ENCODE measurements at regions not wholly inside any gene's neighbourhood (a gene's known extent, or its start where the extent isn't known, plus 50 kb on each side); places are given as distances from the start of the nearest gene placed in this dataset.

DNA sequence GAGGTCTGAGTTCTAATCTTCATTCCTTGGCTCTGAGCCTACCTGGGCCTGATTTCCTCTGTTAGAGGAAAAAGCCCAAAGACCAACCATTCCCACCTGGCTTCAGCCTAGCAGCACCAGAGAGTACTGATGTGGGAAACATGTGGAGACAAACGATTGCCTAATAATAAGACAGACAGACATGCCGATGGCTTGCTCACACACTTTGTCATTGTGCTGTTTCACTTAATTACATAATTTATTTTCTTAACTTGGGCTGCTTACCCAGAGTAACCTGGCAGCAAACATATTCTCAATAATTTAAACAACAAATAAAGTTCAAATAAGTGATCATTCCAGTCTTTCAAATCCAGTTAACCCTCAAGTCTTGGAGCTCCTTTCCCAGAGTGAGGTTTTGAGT, 83.4 kb downstream of the MAF start:
- DNase-seq = no peak
- ATAC-seq (replicated peaks in 1 of 4) = no peak
- H3K27me3 ChIP-seq (replicated peaks in 1 of 2; ENCODE audit: control insufficient read depth in 2 of 2, extremely low read depth in 1 of 2, insufficient read depth in 2 of 2, low read length in 1 of 2) = peaks cover 0 to 12% of the 10 kb centered on the region in 2 experiments
- H3K4me3 ChIP-seq (ENCODE audit: control insufficient read depth in 1 of 2, extremely low read depth in 1 of 2, low read length in 1 of 2) = no peak overlapping the region
- WGBS (ENCODE audit: insufficient coverage) = 85% methylated on average over 2 of the region's 2 CpGs
- ChIA-PET CTCF (no interaction called here), POLR2A (no interaction called here)
- Mint-ChIP-seq H3K27ac (no peak overlapping the region), H3K4me1 (peaks cover 6 to 9% (median 7%) of the 10 kb centered on the region in 3 donors), H3K9me3 (no peaks in the 10 kb centered on the region), H3K4me3 (no peak overlapping the region), H3K27me3 (peaks cover 20 to 27% of the 10 kb centered on the region in 2 donors), H3K36me3 (no peaks in the 10 kb centered on the region)
- no peaks in the 10 kb centered on the region for H3K36me3 ChIP-seq (ENCODE audit: control insufficient read depth in 2 of 2, extremely low read depth in 1 of 2, insufficient read depth in 1 of 2, low read length in 1 of 2)
- no peaks in the 10 kb centered on the region for H3K9me3 ChIP-seq
- no peak overlapping the region for H3K27ac ChIP-seq (ENCODE audit: low read length)
- H3K4me1 ChIP-seq (ENCODE audit: control insufficient read depth in 1 of 2, extremely low read depth in 1 of 2, insufficient read depth in 2 of 2, low read length in 2 of 2) = peaks cover 0 to 10% of the 10 kb centered on the region in 2 experiments

DNA sequence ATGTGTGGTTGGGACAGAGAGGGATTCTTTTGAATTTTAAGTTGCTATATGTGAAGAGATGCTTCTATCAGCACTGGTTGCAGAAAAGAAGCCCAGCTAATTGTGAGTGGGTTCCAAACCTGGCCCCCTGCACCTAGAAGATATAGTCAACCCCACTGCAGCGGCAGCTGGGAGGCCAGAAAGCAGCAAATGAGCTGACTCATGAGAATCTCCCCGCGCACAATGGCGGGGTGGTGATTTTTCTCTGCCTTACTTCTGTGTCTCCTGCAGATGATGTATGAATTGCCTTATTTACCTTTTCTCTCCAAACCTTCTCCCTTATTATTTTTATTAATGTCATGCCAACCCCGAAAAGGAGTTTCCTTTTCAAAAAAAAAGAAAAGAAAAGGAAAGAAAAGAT, 89.7 kb downstream of the MAF start:
- H3K9me3 ChIP-seq = no peaks in the 10 kb centered on the region
- peaks cover 0 to 13% of the 10 kb centered on the region in 2 experiments for H3K27me3 ChIP-seq (replicated peaks in 1 of 2; ENCODE audit: control insufficient read depth in 2 of 2, extremely low read depth in 1 of 2, insufficient read depth in 2 of 2, low read length in 1 of 2)
- Mint-ChIP-seq H3K36me3 (no peaks in the 10 kb centered on the region), H3K4me3 (no peak overlapping the region), H3K27me3 (peaks cover 0 to 2% of the 10 kb centered on the region in 2 donors), H3K4me1 (no peaks in the 10 kb centered on the region), H3K9me3 (no peaks in the 10 kb centered on the region), H3K27ac (no peak overlapping the region)
- DNase-seq (no peak), ATAC-seq (replicated peaks in 1 of 4) (no peak)
- CTCF ChIA-PET = interaction anchor here in 1 of 2 donors (0.6 kb wide), 1 partner anchor 140 kb away, joined by 4 read pairs; no protein-coding TSS in a partner anchor
- H3K4me1 ChIP-seq (ENCODE audit: control insufficient read depth in 1 of 2, extremely low read depth in 1 of 2, insufficient read depth in 2 of 2, low read length in 2 of 2) = no peaks in the 10 kb centered on the region
- POLR2A ChIA-PET = no interaction called here
- no peak overlapping the region for H3K27ac ChIP-seq (ENCODE audit: low read length)
- no peaks in the 10 kb centered on the region for H3K36me3 ChIP-seq (ENCODE audit: control insufficient read depth in 2 of 2, extremely low read depth in 1 of 2, insufficient read depth in 1 of 2, low read length in 1 of 2)
- no peak overlapping the region for H3K4me3 ChIP-seq (ENCODE audit: control insufficient read depth in 1 of 2, extremely low read depth in 1 of 2, low read length in 1 of 2)
- no CpG with 5 or more reads among the region's 5 CpGs for WGBS (ENCODE audit: insufficient coverage)

DNA sequence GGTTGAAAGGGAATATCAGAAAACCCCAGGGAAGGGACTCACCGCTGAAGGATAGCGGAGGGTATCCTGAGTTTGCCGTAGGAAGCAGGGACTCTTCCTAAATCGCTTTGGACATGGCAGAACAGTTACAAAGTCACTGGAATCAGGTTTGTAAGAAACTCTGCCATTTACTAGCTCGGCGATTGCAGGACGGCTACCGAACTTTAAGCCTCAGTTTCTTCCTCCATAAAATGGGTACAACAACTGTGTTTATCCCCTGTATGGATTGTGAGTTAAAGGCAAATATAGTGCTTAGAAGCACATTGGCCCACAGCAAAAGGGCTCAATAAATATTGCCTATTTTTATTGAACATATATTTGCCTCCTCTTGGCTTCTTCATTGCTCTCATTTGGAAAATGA, 90.6 kb downstream of the MAF start:
- WGBS (ENCODE audit: insufficient coverage) = 90% methylated on average over 4 of the region's 8 CpGs
- Histone ChIP-seq H3K36me3 (ENCODE audit: control insufficient read depth in 2 of 2, extremely low read depth in 1 of 2, insufficient read depth in 1 of 2, low read length in 1 of 2) (no peaks in the 10 kb centered on the region), H3K4me1 (ENCODE audit: control insufficient read depth in 1 of 2, extremely low read depth in 1 of 2, insufficient read depth in 2 of 2, low read length in 2 of 2) (no peaks in the 10 kb centered on the region), H3K27me3 (replicated peaks in 1 of 2; ENCODE audit: control insufficient read depth in 2 of 2, extremely low read depth in 1 of 2, insufficient read depth in 2 of 2, low read length in 1 of 2) (peaks cover 0 to 13% of the 10 kb centered on the region in 2 experiments), H3K9me3 (no peaks in the 10 kb centered on the region), H3K4me3 (ENCODE audit: control insufficient read depth in 1 of 2, extremely low read depth in 1 of 2, low read length in 1 of 2) (no peak overlapping the region), H3K27ac (ENCODE audit: low read length) (no peak overlapping the region)
- peaks cover 0 to 2% of the 10 kb centered on the region in 2 donors for H3K27me3 Mint-ChIP-seq
- H3K4me1 Mint-ChIP-seq = no peaks in the 10 kb centered on the region
- ATAC-seq (replicated peaks in 1 of 4) = no peak
- H3K27ac Mint-ChIP-seq = no peak overlapping the region
- no peak overlapping the region for H3K4me3 Mint-ChIP-seq
- H3K9me3 Mint-ChIP-seq = no peaks in the 10 kb centered on the region
- ChIA-PET POLR2A (no interaction called here), CTCF (no interaction called here)
- no peak for DNase-seq
- no peaks in the 10 kb centered on the region for H3K36me3 Mint-ChIP-seq

DNA sequence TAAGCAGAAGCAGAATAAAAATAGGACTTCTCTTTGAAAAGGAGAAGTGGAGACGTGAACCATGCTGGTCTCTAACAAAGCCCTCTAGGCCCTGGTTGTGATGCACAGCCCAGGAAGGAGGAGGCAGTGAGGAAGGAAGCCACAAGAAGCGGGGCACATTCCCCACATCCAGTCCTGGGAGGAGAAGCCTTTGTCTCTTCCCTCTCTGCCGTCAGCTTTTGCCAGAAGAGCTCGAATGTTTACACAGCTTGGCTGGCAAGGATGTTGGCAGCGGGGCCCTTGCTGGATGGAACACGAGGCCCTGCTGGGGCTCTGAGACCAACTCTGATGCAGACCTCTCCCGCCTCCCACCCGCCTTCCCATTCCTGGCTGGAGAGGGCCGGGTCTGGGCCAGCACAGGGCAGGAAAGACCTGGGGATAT, 91.3 kb downstream of the MAF start:
- Mint-ChIP-seq H3K36me3 (no peaks in the 10 kb centered on the region), H3K9me3 (no peaks in the 10 kb centered on the region), H3K4me3 (no peak overlapping the region), H3K4me1 (no peaks in the 10 kb centered on the region), H3K27me3 (no peaks in the 10 kb centered on the region), H3K27ac (no peak overlapping the region)
- no peak for DNase-seq
- ChIA-PET CTCF (no interaction called here), POLR2A (no interaction called here)
- Histone ChIP-seq H3K27me3 (replicated peaks in 1 of 2; ENCODE audit: control insufficient read depth in 2 of 2, extremely low read depth in 1 of 2, insufficient read depth in 2 of 2, low read length in 1 of 2) (peaks cover 0 to 13% of the 10 kb centered on the region in 2 experiments), H3K36me3 (ENCODE audit: control insufficient read depth in 2 of 2, extremely low read depth in 1 of 2, insufficient read depth in 1 of 2, low read length in 1 of 2) (no peaks in the 10 kb centered on the region), H3K4me3 (ENCODE audit: control insufficient read depth in 1 of 2, extremely low read depth in 1 of 2, low read length in 1 of 2) (no peak overlapping the region), H3K4me1 (ENCODE audit: control insufficient read depth in 1 of 2, extremely low read depth in 1 of 2, insufficient read depth in 2 of 2, low read length in 2 of 2) (no peaks in the 10 kb centered on the region), H3K27ac (ENCODE audit: low read length) (no peak overlapping the region), H3K9me3 (no peaks in the 10 kb centered on the region)
- WGBS (ENCODE audit: insufficient coverage) = 79% methylated on average over 7 of the region's 9 CpGs
- no peak for ATAC-seq (replicated peaks in 1 of 4)

DNA sequence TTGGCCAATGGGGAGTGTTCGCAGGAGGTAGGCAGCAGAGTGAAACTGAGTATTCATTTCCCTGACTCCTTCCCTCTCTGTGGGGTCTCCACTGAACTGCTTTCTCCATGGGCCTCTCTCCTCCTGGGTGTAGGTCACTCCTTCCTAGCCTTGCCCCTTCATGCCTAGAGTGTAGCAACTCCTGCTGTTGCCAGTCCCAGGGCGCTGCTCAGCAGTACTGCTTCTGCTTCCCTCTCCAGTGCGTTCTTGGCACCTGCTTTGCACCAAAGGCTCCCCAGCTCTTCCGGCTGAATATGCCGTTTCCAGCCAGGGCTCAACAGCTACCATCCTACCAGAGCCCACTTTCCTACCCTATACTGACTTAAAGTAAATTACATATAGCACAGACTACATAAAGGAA, 92.2 kb downstream of the MAF start:
- ChIA-PET CTCF (no interaction called here), POLR2A (no interaction called here)
- no peaks in the 10 kb centered on the region for H3K9me3 ChIP-seq
- DNase-seq (no peak), ATAC-seq (replicated peaks in 1 of 4) (no peak)
- Mint-ChIP-seq H3K4me3 (no peak overlapping the region), H3K9me3 (no peaks in the 10 kb centered on the region), H3K27me3 (peaks cover 0 to 3% of the 10 kb centered on the region in 2 donors), H3K36me3 (no peaks in the 10 kb centered on the region), H3K27ac (no peak overlapping the region), H3K4me1 (no peaks in the 10 kb centered on the region)
- no peaks in the 10 kb centered on the region for H3K4me1 ChIP-seq (ENCODE audit: control insufficient read depth in 1 of 2, extremely low read depth in 1 of 2, insufficient read depth in 2 of 2, low read length in 2 of 2)
- H3K27ac ChIP-seq (ENCODE audit: low read length) = no peak overlapping the region
- WGBS (ENCODE audit: insufficient coverage) = 88% methylated on average over 5 of the region's 5 CpGs
- H3K27me3 ChIP-seq (replicated peaks in 1 of 2; ENCODE audit: control insufficient read depth in 2 of 2, extremely low read depth in 1 of 2, insufficient read depth in 2 of 2, low read length in 1 of 2) = peaks cover 0 to 13% of the 10 kb centered on the region in 2 experiments
- no peak overlapping the region for H3K4me3 ChIP-seq (ENCODE audit: control insufficient read depth in 1 of 2, extremely low read depth in 1 of 2, low read length in 1 of 2)
- H3K36me3 ChIP-seq (ENCODE audit: control insufficient read depth in 2 of 2, extremely low read depth in 1 of 2, insufficient read depth in 1 of 2, low read length in 1 of 2) = no peaks in the 10 kb centered on the region

DNA sequence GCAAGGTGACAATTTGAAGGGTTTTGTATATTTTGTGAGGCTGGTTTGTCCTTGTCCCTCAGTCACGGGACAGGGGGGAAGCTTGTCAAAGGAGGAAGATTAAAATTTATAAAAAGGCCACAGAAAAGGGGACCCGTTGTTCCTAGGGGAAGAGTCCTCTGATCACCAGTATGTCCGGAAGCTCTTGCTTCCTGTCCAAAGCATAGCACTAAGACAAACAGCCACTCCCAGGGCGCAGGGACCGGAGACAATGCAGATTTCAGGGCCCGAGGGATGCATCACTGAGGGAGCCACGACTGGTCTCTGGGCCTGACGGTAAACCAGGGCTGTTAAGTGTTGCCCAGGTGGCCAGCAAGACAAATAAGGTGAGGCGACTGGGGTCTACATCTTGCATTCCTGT, 95.2 kb downstream of the MAF start:
- Histone ChIP-seq H3K9me3 (no peaks in the 10 kb centered on the region), H3K27ac (ENCODE audit: low read length) (no peak overlapping the region), H3K27me3 (replicated peaks in 1 of 2; ENCODE audit: control insufficient read depth in 2 of 2, extremely low read depth in 1 of 2, insufficient read depth in 2 of 2, low read length in 1 of 2) (peaks cover 0 to 10% of the 10 kb centered on the region in 2 experiments), H3K4me3 (ENCODE audit: control insufficient read depth in 1 of 2, extremely low read depth in 1 of 2, low read length in 1 of 2) (no peak overlapping the region), H3K36me3 (ENCODE audit: control insufficient read depth in 2 of 2, extremely low read depth in 1 of 2, insufficient read depth in 1 of 2, low read length in 1 of 2) (no peaks in the 10 kb centered on the region), H3K4me1 (ENCODE audit: control insufficient read depth in 1 of 2, extremely low read depth in 1 of 2, insufficient read depth in 2 of 2, low read length in 2 of 2) (no peaks in the 10 kb centered on the region)
- Mint-ChIP-seq H3K36me3 (no peaks in the 10 kb centered on the region), H3K9me3 (no peaks in the 10 kb centered on the region), H3K4me3 (no peak overlapping the region), H3K27me3 (peaks cover 0 to 3% of the 10 kb centered on the region in 2 donors), H3K27ac (no peak overlapping the region), H3K4me1 (no peaks in the 10 kb centered on the region)
- DNase-seq = no peak
- no peak for ATAC-seq (replicated peaks in 1 of 4)
- CTCF ChIA-PET = interaction anchor here in 1 of 2 donors (0.5 kb wide), 1 partner anchor 565 kb away, joined by 5 read pairs; no protein-coding TSS in a partner anchor
- 85% methylated on average over 6 of the region's 9 CpGs for WGBS (ENCODE audit: insufficient coverage)
- POLR2A ChIA-PET = no interaction called here

DNA sequence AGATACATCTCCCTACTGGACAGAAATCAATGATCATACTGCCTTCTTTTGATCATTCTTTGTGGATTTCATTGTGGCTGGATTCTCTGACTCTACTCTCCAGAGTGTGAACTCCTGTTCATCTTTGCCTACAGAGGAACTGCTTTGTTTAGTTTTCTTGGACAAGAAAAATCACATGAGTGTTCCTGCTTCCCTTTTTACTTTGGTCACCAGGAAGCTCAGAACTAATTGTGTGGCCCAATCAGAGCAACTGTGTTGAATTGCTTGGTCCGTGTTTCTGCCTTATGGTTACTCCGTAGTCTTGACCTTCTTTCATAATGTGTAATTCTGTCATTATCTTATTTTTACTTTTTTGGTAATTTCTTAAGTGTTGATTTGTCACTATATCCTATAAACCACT, 97.0 kb downstream of the MAF start:
- no peak overlapping the region for H3K27ac Mint-ChIP-seq

More for the DNA sequence above, 97.0 kb downstream of the MAF start:
- peaks cover 0 to 4% (median 3%) of the 10 kb centered on the region in 3 donors for H3K4me1 Mint-ChIP-seq
- no peaks in the 10 kb centered on the region for H3K36me3 Mint-ChIP-seq
- no peak overlapping the region for H3K27ac ChIP-seq (ENCODE audit: low read length)
- no CpG with 5 or more reads among the region's 2 CpGs for WGBS (ENCODE audit: insufficient coverage)
- H3K9me3 ChIP-seq = no peaks in the 10 kb centered on the region
- no peak for DNase-seq
- H3K4me3 Mint-ChIP-seq = no peak overlapping the region
- H3K4me1 ChIP-seq (ENCODE audit: control insufficient read depth in 1 of 2, extremely low read depth in 1 of 2, insufficient read depth in 2 of 2, low read length in 2 of 2) = peaks cover 0 to 4% of the 10 kb centered on the region in 2 experiments
- no peak for ATAC-seq (replicated peaks in 1 of 4)
- ChIA-PET CTCF (no interaction called here), POLR2A (no interaction called here)
- peaks cover 0 to 7% of the 10 kb centered on the region in 2 experiments for H3K27me3 ChIP-seq (replicated peaks in 1 of 2; ENCODE audit: control insufficient read depth in 2 of 2, extremely low read depth in 1 of 2, insufficient read depth in 2 of 2, low read length in 1 of 2)
- no peak overlapping the region for H3K4me3 ChIP-seq (ENCODE audit: control insufficient read depth in 1 of 2, extremely low read depth in 1 of 2, low read length in 1 of 2)
- peaks cover 0 to 5% (median 3%) of the 10 kb centered on the region in 3 donors for H3K9me3 Mint-ChIP-seq
- no peaks in the 10 kb centered on the region for H3K36me3 ChIP-seq (ENCODE audit: control insufficient read depth in 2 of 2, extremely low read depth in 1 of 2, insufficient read depth in 1 of 2, low read length in 1 of 2)
- H3K27me3 Mint-ChIP-seq = peaks cover 0 to 3% of the 10 kb centered on the region in 2 donors
